ENCODE measurements at regions not wholly inside any gene's neighbourhood (a gene's known extent, or its start where the extent isn't known, plus 50 kb on each side); places are given as distances from the start of the nearest gene placed in this dataset.

GRCh38 chr1:220430586-220430985, 97.3 kb upstream of the MARK1 start:
- Histone ChIP-seq H4K20me1 (ENCODE audit: control insufficient read depth, insufficient read depth, low read depth, low read length) (no peaks in the 10 kb centered on the region), H3K4me2 (ENCODE audit: low read length) (no peak overlapping the region), H3K27me3 (ENCODE audit: control insufficient read depth, low read length) (no peaks in the 10 kb centered on the region), H3K79me2 (ENCODE audit: control insufficient read depth, low read length) (no peaks in the 10 kb centered on the region), H3K9me3 (ENCODE audit: control insufficient read depth, insufficient read depth, low read length) (no peaks in the 10 kb centered on the region), H3K4me3 (ENCODE audit: low read length) (no peak overlapping the region), H3F3A (ENCODE audit: control insufficient read depth, insufficient read depth) (no peaks in the 10 kb centered on the region), H3K9me2 (replicated peaks; ENCODE audit: control insufficient read depth, low read length) (no peaks in the 10 kb centered on the region), H3K4me1 (ENCODE audit: control insufficient read depth, low read length) (no peaks in the 10 kb centered on the region), H3K36me3 (ENCODE audit: control insufficient read depth, low read length) (no peaks in the 10 kb centered on the region), H3K27ac (ENCODE audit: low read depth, low read length) (no peak overlapping the region)
- TF ChIP-seq EZH2phosphoT487 (IDR thresholded peaks at IDR 0.05; ENCODE audit: borderline replicate concordance, low read length) (no peak), CTCF (IDR thresholded peaks at IDR 0.05; ENCODE audit: low read depth, low read length, poor library complexity, severe bottlenecking) (no peak)

- Histone ChIP-seq H3K4me3 (ENCODE audit: low read length) (no peak overlapping the region), H4K20me1 (ENCODE audit: control insufficient read depth, insufficient read depth, low read depth, low read length) (no peaks in the 10 kb centered on the region), H3K36me3 (ENCODE audit: control insufficient read depth, low read length) (no peaks in the 10 kb centered on the region), H3F3A (ENCODE audit: control insufficient read depth, insufficient read depth) (no peaks in the 10 kb centered on the region), H3K27ac (ENCODE audit: low read depth, low read length) (no peak overlapping the region), H3K27me3 (ENCODE audit: control insufficient read depth, low read length) (no peaks in the 10 kb centered on the region), H3K9me2 (replicated peaks; ENCODE audit: control insufficient read depth, low read length) (no peaks in the 10 kb centered on the region), H3K4me1 (ENCODE audit: control insufficient read depth, low read length) (no peaks in the 10 kb centered on the region), H3K4me2 (ENCODE audit: low read length) (no peak overlapping the region), H3K79me2 (ENCODE audit: control insufficient read depth, low read length) (no peaks in the 10 kb centered on the region), H3K9me3 (ENCODE audit: control insufficient read depth, insufficient read depth, low read length) (no peaks in the 10 kb centered on the region)
- TF ChIP-seq CTCF (IDR thresholded peaks at IDR 0.05; ENCODE audit: low read depth, low read length, poor library complexity, severe bottlenecking) (no peak), EZH2phosphoT487 (IDR thresholded peaks at IDR 0.05; ENCODE audit: borderline replicate concordance, low read length) (no peak)
Measured at GRCh38 chr1:220430059-220430458, 97.9 kb upstream of the MARK1 start.

GRCh38 chr1:220426989-220427388, 100.9 kb upstream of the MARK1 start:
- no peaks in the 10 kb centered on the region for H3K36me3 ChIP-seq (ENCODE audit: control insufficient read depth, low read length)
- no peaks in the 10 kb centered on the region for H3K9me2 ChIP-seq (replicated peaks; ENCODE audit: control insufficient read depth, low read length)
- no peak overlapping the region for H3K4me3 ChIP-seq (ENCODE audit: low read length)
- no peaks in the 10 kb centered on the region for H4K20me1 ChIP-seq (ENCODE audit: control insufficient read depth, insufficient read depth, low read depth, low read length)
- H3F3A ChIP-seq (ENCODE audit: control insufficient read depth, insufficient read depth): no peaks in the 10 kb centered on the region
- H3K79me2 ChIP-seq (ENCODE audit: control insufficient read depth, low read length): no peaks in the 10 kb centered on the region
- no peaks in the 10 kb centered on the region for H3K27me3 ChIP-seq (ENCODE audit: control insufficient read depth, low read length)
- no peaks in the 10 kb centered on the region for H3K4me1 ChIP-seq (ENCODE audit: control insufficient read depth, low read length)
- H3K9me3 ChIP-seq (ENCODE audit: control insufficient read depth, insufficient read depth, low read length): no peaks in the 10 kb centered on the region
- no peak overlapping the region for H3K4me2 ChIP-seq (ENCODE audit: low read length)
- no peak for TF ChIP-seq CTCF (IDR thresholded peaks at IDR 0.05; ENCODE audit: low read depth, low read length, poor library complexity, severe bottlenecking)
- no peak for TF ChIP-seq EZH2phosphoT487 (IDR thresholded peaks at IDR 0.05; ENCODE audit: borderline replicate concordance, low read length)
- no peak overlapping the region for H3K27ac ChIP-seq (ENCODE audit: low read depth, low read length)

DNA sequence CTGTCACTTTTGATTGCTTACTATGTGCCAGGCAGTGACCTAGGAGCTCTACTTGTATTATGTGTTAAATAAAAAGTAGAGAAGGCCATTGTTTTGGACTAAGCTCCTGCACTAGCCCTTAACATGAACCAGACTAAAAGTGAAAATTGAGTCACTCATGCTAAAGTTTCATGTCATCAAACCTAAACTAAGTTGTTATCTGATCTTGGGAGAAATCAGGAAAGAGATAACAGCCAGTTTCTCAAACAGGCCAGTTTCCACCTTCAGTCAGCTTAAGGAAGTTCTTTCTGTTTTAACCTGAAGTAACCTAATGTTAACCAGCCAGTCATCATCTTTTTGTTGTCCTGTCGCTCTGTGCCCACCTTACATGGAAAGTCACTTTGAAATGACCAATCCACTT, 102.1 kb upstream of the MARK1 start:
- no peak overlapping the region for H3K27ac ChIP-seq (ENCODE audit: low read depth, low read length)
- no peak overlapping the region for H3K4me2 ChIP-seq (ENCODE audit: low read length)
- TF ChIP-seq EZH2phosphoT487 (IDR thresholded peaks at IDR 0.05; ENCODE audit: borderline replicate concordance, low read length) (no peak), CTCF (IDR thresholded peaks at IDR 0.05; ENCODE audit: low read depth, low read length, poor library complexity, severe bottlenecking) (no peak)

More for the DNA sequence above, 102.1 kb upstream of the MARK1 start:
- Histone ChIP-seq H3K27me3 (ENCODE audit: control insufficient read depth, low read length) (no peaks in the 10 kb centered on the region), H3K4me1 (ENCODE audit: control insufficient read depth, low read length) (no peaks in the 10 kb centered on the region), H4K20me1 (ENCODE audit: control insufficient read depth, insufficient read depth, low read depth, low read length) (no peaks in the 10 kb centered on the region), H3K9me3 (ENCODE audit: control insufficient read depth, insufficient read depth, low read length) (no peaks in the 10 kb centered on the region), H3K79me2 (ENCODE audit: control insufficient read depth, low read length) (no peaks in the 10 kb centered on the region), H3F3A (ENCODE audit: control insufficient read depth, insufficient read depth) (no peaks in the 10 kb centered on the region), H3K4me3 (ENCODE audit: low read length) (no peak overlapping the region), H3K9me2 (replicated peaks; ENCODE audit: control insufficient read depth, low read length) (no peaks in the 10 kb centered on the region), H3K36me3 (ENCODE audit: control insufficient read depth, low read length) (no peaks in the 10 kb centered on the region)

All from DOHH2 (cell line).